ENCODE measurements at regions not wholly inside any gene's neighbourhood (a gene's known extent, or its start where the extent isn't known, plus 50 kb on each side); places are given as distances from the start of the nearest gene placed in this dataset.

DNA sequence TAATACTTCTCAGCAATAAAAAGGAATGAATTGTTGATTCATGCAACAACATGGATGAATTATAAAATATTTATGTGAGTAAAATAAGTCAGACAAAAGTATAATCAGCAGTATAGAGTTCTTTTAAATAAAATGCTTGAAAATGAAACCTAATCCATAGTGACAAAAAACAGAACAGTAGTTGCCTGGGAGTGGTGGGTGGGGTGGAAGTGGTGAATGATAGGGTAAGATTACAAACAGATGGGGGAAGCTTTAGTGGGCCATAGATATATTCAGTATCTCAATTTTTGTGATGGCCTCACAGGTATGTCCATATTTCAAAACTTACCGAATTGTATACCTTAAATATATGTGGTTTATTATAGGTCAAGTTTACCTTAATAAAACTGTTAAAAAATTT is 124.9 kb upstream of the UBL3 start:
- TF ChIP-seq, protein P1, sequence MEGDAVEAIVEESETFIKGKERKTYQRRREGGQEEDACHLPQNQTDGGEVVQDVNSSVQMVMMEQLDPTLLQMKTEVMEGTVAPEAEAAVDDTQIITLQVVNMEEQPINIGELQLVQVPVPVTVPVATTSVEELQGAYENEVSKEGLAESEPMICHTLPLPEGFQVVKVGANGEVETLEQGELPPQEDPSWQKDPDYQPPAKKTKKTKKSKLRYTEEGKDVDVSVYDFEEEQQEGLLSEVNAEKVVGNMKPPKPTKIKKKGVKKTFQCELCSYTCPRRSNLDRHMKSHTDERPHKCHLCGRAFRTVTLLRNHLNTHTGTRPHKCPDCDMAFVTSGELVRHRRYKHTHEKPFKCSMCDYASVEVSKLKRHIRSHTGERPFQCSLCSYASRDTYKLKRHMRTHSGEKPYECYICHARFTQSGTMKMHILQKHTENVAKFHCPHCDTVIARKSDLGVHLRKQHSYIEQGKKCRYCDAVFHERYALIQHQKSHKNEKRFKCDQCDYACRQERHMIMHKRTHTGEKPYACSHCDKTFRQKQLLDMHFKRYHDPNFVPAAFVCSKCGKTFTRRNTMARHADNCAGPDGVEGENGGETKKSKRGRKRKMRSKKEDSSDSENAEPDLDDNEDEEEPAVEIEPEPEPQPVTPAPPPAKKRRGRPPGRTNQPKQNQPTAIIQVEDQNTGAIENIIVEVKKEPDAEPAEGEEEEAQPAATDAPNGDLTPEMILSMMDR (conservative IDR thresholded peaks at IDR 0.05; ENCODE audit: low read length): no peak
- TF ChIP-seq EZH2phosphoT487 (IDR thresholded peaks at IDR 0.05; ENCODE audit: borderline replicate concordance, low read depth, low read length): no peak

All from OCI-LY7 (cell line).